SK-N-SH (cell line): ENCODE measurements at regions not wholly inside any gene's neighbourhood (a gene's known extent, or its start where the extent isn't known, plus 50 kb on each side); places are given as distances from the start of the nearest gene placed in this dataset.

ENCODE experiments used
- CTCF ChIP-seq: fragments of 200-600 bp; sonication (generic); IDR thresholded peaks from 2 replicates; pipeline ENCODE4 v1.6.1; 2017; ENCODE audit warnings: antibody characterized with exemption, mild to moderate bottlenecking, moderate library complexity
- EP300 ChIP-seq, 2 experiments: IDR thresholded peaks; 2 replicates each; pipeline versions ENCODE4 v1.4.0 to v1.6.1; 2012; ENCODE audit warnings: borderline replicate concordance in 1 of 2, low read depth in 1 of 2, low read length in 1 of 2
- GABPA ChIP-seq: IDR thresholded peaks from 2 replicates; pipeline ENCODE4 v1.4.0; 2012; ENCODE audit warnings: low read depth, mild to moderate bottlenecking
- MXI1 ChIP-seq: IDR thresholded peaks from 2 replicates; pipeline ENCODE4 v1.6.1; 2012; ENCODE audit warnings: mild to moderate bottlenecking, low read depth, low read length, improper control_type of control experiment
- NRF1 ChIP-seq: IDR thresholded peaks from 2 replicates; pipeline ENCODE4 v1.6.1; 2012; ENCODE audit warnings: low read depth, mild to moderate bottlenecking, low read length
- POLR2AphosphoS5 ChIP-seq: IDR thresholded peaks from 2 replicates; pipeline ENCODE4 v1.6.1; 2012; ENCODE audit warnings: low read depth, low read length
- TCF12 ChIP-seq: IDR thresholded peaks from 2 replicates; pipeline ENCODE4 v1.4.0; 2012
- USF2 ChIP-seq: fragments of 150-350 bp; IDR thresholded peaks from 2 replicates; pipeline ENCODE4 v1.6.1; 2017; ENCODE audit warnings: antibody characterized with exemption, low read length, low read depth, borderline replicate concordance

- TF ChIP-seq GABPA (no peak), CTCF (no peak), TCF12 (no peak), NRF1 (no peak), POLR2AphosphoS5 (no peak), EP300 (IDR thresholded peaks at IDR 0.05; ENCODE audit: borderline replicate concordance in 1 of 2, low read depth in 1 of 2, low read length in 1 of 2) (no peak), USF2 (no peak), MXI1 (no peak)
Measured at GRCh38 chr21:27085387-27085786, 118.5 kb upstream of the ADAMTS5 start.
